ENCODE measurements at regions not wholly inside any gene's neighbourhood (a gene's known extent, or its start where the extent isn't known, plus 50 kb on each side); places are given as distances from the start of the nearest gene placed in this dataset.
"Not testable (repeated sequence)": the region's sequence is repeated elsewhere in the genome, so short reads cannot be mapped to it uniquely, and the experiment has no call there.

GRCh38 chr14:106280876-106281275 is 754.5 kb downstream of the TMEM121 start:
- no peak for ATAC-seq
- TF ChIP-seq CTCF (IDR thresholded peaks at IDR 0.05): no peak
- intact Hi-C loops (cut with DNase I): no loop called here
- H3K27ac ChIP-seq: no peak overlapping the region
- no peaks in the 10 kb centered on the region for H3K27me3 ChIP-seq (ENCODE audit: insufficient read depth in 3 of 3, low read length in 2 of 3)
- H3K4me1 ChIP-seq: no peaks in the 10 kb centered on the region
- no peaks in the 10 kb centered on the region for H3K9me3 ChIP-seq
- H3K4me3 ChIP-seq: no peak overlapping the region
- DNase-seq: no peak
- H3K36me3 ChIP-seq (ENCODE audit: insufficient read depth in 1 of 2, low read depth in 1 of 2): no peaks in the 10 kb centered on the region

GRCh38 chr14:106286697-106287290 is 760.4 kb downstream of the TMEM121 start:
- no peaks in the 10 kb centered on the region for H3K27me3 ChIP-seq (ENCODE audit: insufficient read depth in 3 of 3, low read length in 2 of 3)
- no peak for ATAC-seq
- DNase-seq: no peak
- H3K9me3 ChIP-seq: no peaks in the 10 kb centered on the region
- H3K36me3 ChIP-seq (ENCODE audit: insufficient read depth in 1 of 2, low read depth in 1 of 2): no peaks in the 10 kb centered on the region
- no peak overlapping the region for H3K4me3 ChIP-seq
- TF ChIP-seq CTCF (IDR thresholded peaks at IDR 0.05): no peak
- no peak overlapping the region for H3K27ac ChIP-seq
- H3K4me1 ChIP-seq: no peaks in the 10 kb centered on the region
- WGBS, 3 donors: 79 to 82% (median 81%) methylated on average over 40 to 41 of the region's 41 CpGs
- intact Hi-C loops (cut with DNase I): no loop called here

DNA sequence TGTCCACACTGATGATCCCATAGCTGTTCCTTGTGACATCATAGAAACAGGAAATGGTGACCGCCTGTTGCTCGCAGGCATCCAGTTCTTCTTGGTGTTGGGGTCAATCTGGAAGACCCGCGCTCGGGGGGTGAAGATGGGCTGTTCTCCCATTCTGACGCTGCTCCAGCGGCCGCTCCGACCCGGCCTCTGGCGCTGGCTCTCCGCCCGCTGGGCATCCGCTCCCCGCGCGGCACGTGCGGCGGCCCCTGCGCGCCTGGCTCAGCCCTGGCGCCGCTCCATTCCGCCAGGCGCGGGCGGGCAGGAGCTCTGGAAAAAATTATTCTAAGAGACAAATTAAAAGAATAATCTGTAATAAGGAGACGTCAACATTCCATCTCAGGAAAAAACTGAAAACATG is 761.1 kb downstream of the TMEM121 start:
- DNase-seq (no peak), ATAC-seq (no peak)
- Histone ChIP-seq H3K36me3 (ENCODE audit: insufficient read depth in 1 of 2, low read depth in 1 of 2) (no peaks in the 10 kb centered on the region), H3K4me1 (no peaks in the 10 kb centered on the region), H3K27me3 (ENCODE audit: insufficient read depth in 3 of 3, low read length in 2 of 3) (no peaks in the 10 kb centered on the region), H3K27ac (no peak overlapping the region), H3K9me3 (no peaks in the 10 kb centered on the region), H3K4me3 (no peak overlapping the region)
- TF ChIP-seq CTCF (IDR thresholded peaks at IDR 0.05): no peak
- WGBS, 3 donors: 78 to 86% (median 79%) methylated on average over 25 to 29 of the region's 29 CpGs
- intact Hi-C loops (cut with DNase I): no loop called here

GRCh38 chr14:106291626-106292025 is 765.2 kb downstream of the TMEM121 start:
- H3K9me3 ChIP-seq: no peaks in the 10 kb centered on the region
- no peak for ATAC-seq
- no peaks in the 10 kb centered on the region for H3K36me3 ChIP-seq (ENCODE audit: insufficient read depth in 1 of 2, low read depth in 1 of 2)
- 28 to 58% (median 55%) methylated on average over 2 of the region's 2 CpGs for WGBS, 3 donors
- no peak for TF ChIP-seq CTCF (IDR thresholded peaks at IDR 0.05)
- H3K27ac ChIP-seq: no peak overlapping the region
- H3K27me3 ChIP-seq (ENCODE audit: insufficient read depth in 3 of 3, low read length in 2 of 3): no peaks in the 10 kb centered on the region
- no peak overlapping the region for H3K4me3 ChIP-seq
- no peaks in the 10 kb centered on the region for H3K4me1 ChIP-seq
- DNase-seq: no peak
- intact Hi-C loops (cut with DNase I): no loop called here

DNA sequence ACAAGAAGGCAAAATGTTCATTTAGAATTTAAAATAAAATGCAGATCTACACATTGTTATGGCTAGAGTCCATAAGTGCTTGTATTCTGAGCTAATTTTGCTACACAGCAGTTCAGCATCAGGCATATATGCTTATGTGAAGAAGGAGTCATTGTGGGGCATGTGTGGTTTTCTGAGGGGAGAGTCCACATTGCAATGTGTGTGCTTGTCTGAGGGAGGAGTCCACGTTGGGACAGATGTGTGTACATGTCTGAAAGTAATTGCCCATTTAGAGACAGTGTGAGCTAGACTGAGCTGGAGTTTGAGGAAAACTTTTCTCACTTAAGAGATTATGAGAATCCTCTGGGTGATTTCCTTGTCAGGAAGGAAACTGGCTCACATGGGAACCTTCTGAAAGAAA is 767.9 kb downstream of the TMEM121 start:
- no peak for DNase-seq
- ATAC-seq: no peak
- no peak overlapping the region for H3K4me3 ChIP-seq
- no peaks in the 10 kb centered on the region for H3K27me3 ChIP-seq (ENCODE audit: insufficient read depth in 3 of 3, low read length in 2 of 3)
- H3K9me3 ChIP-seq: no peaks in the 10 kb centered on the region
- H3K36me3 ChIP-seq (ENCODE audit: insufficient read depth in 1 of 2, low read depth in 1 of 2): no peaks in the 10 kb centered on the region
- no peaks in the 10 kb centered on the region for H3K4me1 ChIP-seq
- H3K27ac ChIP-seq: no peak overlapping the region
- WGBS, 3 donors: 0 to 4% (median 3%) methylated on average over 1 of the region's 1 CpG
- TF ChIP-seq CTCF (IDR thresholded peaks at IDR 0.05): no peak
- intact Hi-C loops (cut with DNase I): no loop called here

DNA sequence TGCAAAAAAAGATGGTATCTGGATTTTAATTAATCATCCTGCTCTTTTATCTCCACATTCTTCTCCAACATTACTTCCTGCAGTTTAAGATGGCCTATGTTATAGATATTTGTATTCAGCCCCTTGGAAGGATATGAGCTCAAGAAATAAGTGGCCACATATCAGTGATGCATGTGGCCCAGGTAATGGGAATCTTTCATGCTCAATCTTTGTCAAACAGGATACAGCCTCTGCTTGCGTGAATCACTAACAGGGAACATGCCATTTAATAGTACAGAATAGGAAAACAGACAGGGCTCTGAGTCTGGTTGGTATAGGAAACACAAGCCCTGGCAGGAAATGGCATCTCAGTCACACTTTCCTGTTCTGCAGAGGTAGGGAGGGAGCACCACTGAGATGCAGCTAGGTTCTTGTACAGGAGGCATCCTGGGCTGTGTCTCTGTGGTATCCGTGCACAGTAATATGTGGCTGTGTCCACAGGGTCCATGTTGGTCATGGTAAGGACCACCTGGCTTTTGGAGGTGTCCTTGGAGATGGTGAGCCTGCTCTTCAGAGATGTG is 774.6 kb downstream of the TMEM121 start:
- H3K27me3 ChIP-seq (ENCODE audit: insufficient read depth in 3 of 3, low read length in 2 of 3); H3K4me1 ChIP-seq; DNase-seq; ATAC-seq; intact Hi-C loops (cut with DNase I); H3K36me3 ChIP-seq (ENCODE audit: insufficient read depth in 1 of 2, low read depth in 1 of 2); H3K4me3 ChIP-seq; H3K9me3 ChIP-seq; H3K27ac ChIP-seq: not testable (repeated sequence)
- WGBS, 3 donors: 39 to 56% (median 50%) methylated on average over 2 of the region's 2 CpGs

GRCh38 chr14:106301609-106302008 is 775.2 kb downstream of the TMEM121 start:
- not testable (repeated sequence) for H3K9me3 ChIP-seq, ATAC-seq

More at GRCh38 chr14:106301609-106302008, 775.2 kb downstream of the TMEM121 start:
- DNase-seq; H3K4me1 ChIP-seq; H3K36me3 ChIP-seq (ENCODE audit: insufficient read depth in 1 of 2, low read depth in 1 of 2); H3K27me3 ChIP-seq (ENCODE audit: insufficient read depth in 3 of 3, low read length in 2 of 3); H3K27ac ChIP-seq; intact Hi-C loops (cut with DNase I); H3K4me3 ChIP-seq: not testable (repeated sequence)
- WGBS, 3 donors: 65 to 85% (median 81%) methylated on average over 4 of the region's 4 CpGs
